ENCODE measurements at regions not wholly inside any gene's neighbourhood (a gene's known extent, or its start where the extent isn't known, plus 50 kb on each side); places are given as distances from the start of the nearest gene placed in this dataset.
A peak's percentile ranks its signal among the peaks of the same experiment; 100 is the strongest.

DNA sequence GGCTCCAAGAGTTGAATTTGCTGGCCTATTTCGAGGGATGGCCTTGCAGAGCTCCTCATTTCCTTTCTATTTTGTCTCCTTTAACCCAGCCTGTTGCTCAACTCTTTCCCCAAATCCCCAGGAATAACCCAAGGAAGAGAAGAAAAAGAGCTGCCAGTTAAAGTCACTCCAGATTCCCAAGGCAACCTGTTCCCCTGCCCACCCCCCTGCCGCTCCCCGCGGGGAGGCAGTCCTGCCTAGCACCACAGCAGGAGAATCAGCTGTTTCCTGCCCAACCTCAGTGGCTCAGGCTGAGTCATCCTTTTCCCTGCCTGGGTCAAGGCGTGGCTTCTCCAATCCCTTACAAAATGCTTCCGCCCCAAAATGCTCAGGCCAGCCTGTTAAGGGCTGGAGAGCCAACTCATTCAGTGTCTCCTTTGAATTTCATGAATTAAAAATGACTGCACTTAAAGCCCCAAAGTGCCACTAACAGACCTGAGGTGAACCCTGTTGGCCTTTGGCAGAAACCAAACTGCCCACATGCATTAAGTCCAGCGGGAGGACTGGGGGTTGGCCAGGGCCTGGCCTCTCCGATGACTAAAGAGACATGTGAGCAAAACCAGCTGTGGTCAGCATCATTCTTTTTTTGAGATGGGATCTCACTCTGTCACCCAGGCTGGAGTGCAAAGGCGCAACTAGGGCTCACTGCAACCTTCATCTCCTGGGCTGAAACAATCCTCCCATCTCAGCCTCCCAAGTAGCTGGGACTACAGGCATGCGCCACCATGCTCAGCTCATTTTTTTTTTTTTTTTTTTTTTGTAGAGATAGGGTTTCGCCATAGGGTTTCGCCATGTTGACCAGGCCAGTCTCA is 83.2 kb upstream of the KIF5B start (continued):
- TF ChIP-seq KAT2B (IDR thresholded peaks at IDR 0.05; ENCODE audit: low read depth, low read length) = no peak
- TF ChIP-seq ZNF583 (CRISPR knock-in tag; IDR thresholded peaks at IDR 0.05) = no peak
- TF ChIP-seq ZNF224 (CRISPR knock-in tag; IDR thresholded peaks at IDR 0.05) = no peak
- TF ChIP-seq, protein P1, sequence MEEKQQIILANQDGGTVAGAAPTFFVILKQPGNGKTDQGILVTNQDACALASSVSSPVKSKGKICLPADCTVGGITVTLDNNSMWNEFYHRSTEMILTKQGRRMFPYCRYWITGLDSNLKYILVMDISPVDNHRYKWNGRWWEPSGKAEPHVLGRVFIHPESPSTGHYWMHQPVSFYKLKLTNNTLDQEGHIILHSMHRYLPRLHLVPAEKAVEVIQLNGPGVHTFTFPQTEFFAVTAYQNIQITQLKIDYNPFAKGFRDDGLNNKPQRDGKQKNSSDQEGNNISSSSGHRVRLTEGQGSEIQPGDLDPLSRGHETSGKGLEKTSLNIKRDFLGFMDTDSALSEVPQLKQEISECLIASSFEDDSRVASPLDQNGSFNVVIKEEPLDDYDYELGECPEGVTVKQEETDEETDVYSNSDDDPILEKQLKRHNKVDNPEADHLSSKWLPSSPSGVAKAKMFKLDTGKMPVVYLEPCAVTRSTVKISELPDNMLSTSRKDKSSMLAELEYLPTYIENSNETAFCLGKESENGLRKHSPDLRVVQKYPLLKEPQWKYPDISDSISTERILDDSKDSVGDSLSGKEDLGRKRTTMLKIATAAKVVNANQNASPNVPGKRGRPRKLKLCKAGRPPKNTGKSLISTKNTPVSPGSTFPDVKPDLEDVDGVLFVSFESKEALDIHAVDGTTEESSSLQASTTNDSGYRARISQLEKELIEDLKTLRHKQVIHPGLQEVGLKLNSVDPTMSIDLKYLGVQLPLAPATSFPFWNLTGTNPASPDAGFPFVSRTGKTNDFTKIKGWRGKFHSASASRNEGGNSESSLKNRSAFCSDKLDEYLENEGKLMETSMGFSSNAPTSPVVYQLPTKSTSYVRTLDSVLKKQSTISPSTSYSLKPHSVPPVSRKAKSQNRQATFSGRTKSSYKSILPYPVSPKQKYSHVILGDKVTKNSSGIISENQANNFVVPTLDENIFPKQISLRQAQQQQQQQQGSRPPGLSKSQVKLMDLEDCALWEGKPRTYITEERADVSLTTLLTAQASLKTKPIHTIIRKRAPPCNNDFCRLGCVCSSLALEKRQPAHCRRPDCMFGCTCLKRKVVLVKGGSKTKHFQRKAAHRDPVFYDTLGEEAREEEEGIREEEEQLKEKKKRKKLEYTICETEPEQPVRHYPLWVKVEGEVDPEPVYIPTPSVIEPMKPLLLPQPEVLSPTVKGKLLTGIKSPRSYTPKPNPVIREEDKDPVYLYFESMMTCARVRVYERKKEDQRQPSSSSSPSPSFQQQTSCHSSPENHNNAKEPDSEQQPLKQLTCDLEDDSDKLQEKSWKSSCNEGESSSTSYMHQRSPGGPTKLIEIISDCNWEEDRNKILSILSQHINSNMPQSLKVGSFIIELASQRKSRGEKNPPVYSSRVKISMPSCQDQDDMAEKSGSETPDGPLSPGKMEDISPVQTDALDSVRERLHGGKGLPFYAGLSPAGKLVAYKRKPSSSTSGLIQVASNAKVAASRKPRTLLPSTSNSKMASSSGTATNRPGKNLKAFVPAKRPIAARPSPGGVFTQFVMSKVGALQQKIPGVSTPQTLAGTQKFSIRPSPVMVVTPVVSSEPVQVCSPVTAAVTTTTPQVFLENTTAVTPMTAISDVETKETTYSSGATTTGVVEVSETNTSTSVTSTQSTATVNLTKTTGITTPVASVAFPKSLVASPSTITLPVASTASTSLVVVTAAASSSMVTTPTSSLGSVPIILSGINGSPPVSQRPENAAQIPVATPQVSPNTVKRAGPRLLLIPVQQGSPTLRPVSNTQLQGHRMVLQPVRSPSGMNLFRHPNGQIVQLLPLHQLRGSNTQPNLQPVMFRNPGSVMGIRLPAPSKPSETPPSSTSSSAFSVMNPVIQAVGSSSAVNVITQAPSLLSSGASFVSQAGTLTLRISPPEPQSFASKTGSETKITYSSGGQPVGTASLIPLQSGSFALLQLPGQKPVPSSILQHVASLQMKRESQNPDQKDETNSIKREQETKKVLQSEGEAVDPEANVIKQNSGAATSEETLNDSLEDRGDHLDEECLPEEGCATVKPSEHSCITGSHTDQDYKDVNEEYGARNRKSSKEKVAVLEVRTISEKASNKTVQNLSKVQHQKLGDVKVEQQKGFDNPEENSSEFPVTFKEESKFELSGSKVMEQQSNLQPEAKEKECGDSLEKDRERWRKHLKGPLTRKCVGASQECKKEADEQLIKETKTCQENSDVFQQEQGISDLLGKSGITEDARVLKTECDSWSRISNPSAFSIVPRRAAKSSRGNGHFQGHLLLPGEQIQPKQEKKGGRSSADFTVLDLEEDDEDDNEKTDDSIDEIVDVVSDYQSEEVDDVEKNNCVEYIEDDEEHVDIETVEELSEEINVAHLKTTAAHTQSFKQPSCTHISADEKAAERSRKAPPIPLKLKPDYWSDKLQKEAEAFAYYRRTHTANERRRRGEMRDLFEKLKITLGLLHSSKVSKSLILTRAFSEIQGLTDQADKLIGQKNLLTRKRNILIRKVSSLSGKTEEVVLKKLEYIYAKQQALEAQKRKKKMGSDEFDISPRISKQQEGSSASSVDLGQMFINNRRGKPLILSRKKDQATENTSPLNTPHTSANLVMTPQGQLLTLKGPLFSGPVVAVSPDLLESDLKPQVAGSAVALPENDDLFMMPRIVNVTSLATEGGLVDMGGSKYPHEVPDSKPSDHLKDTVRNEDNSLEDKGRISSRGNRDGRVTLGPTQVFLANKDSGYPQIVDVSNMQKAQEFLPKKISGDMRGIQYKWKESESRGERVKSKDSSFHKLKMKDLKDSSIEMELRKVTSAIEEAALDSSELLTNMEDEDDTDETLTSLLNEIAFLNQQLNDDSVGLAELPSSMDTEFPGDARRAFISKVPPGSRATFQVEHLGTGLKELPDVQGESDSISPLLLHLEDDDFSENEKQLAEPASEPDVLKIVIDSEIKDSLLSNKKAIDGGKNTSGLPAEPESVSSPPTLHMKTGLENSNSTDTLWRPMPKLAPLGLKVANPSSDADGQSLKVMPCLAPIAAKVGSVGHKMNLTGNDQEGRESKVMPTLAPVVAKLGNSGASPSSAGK (IDR thresholded peaks at IDR 0.05) = peak; percentile 64
- no peak for TF ChIP-seq CBX3 (IDR thresholded peaks at IDR 0.05; ENCODE audit: borderline replicate concordance in 1 of 2, low read length in 2 of 2)
- peak; percentile 74; the same call in 1 of the 2 replicates for TF ChIP-seq PML (IDR thresholded peaks at IDR 0.05; ENCODE audit: low read length)
- peak; percentile 62; the same call in 1 of the 2 replicates for TF ChIP-seq ETV5 (CRISPR knock-in tag; IDR thresholded peaks at IDR 0.05; ENCODE audit: low read depth)
- no peak for TF ChIP-seq ZNF253 (CRISPR knock-in tag; conservative IDR thresholded peaks at IDR 0.05)
- 0 out of 2 replicates have a peak, but pooled peaks have one; percentile 43 for TF ChIP-seq KLF16 (IDR thresholded peaks at IDR 0.05)
- TF ChIP-seq TRIM28 (IDR thresholded peaks at IDR 0.05) = no peak
- no peak for TF ChIP-seq MYBL2 (IDR thresholded peaks at IDR 0.05; ENCODE audit: low read depth)
- no peak for TF ChIP-seq MYBL2 (CRISPR knock-in tag; IDR thresholded peaks at IDR 0.05; ENCODE audit: borderline replicate concordance)
- TF ChIP-seq NR2C2 (CRISPR knock-in tag; IDR thresholded peaks at IDR 0.05) = no peak
- TF ChIP-seq NR2C2 (tag; IDR thresholded peaks at IDR 0.05) = peak; percentile 87
- 0 out of 2 replicates have a peak, but pooled peaks have one; percentile 53 for TF ChIP-seq HDAC2 (IDR thresholded peaks at IDR 0.05)
- TF ChIP-seq KDM2B (CRISPR knock-in tag; IDR thresholded peaks at IDR 0.05) = no peak
- no peak for TF ChIP-seq PPARD (CRISPR knock-in tag; IDR thresholded peaks at IDR 0.05)
- no peak for TF ChIP-seq CBX1 (IDR thresholded peaks at IDR 0.05; ENCODE audit: low read depth)
- no peak for TF ChIP-seq PHB (CRISPR knock-in tag; IDR thresholded peaks at IDR 0.05)
- no peak for TF ChIP-seq CBFB (CRISPR knock-in tag; IDR thresholded peaks at IDR 0.05)

Data from K562 (cell line).